Ovary (tissue), 7 donors: ENCODE measurements at regions not wholly inside any gene's neighbourhood (a gene's known extent, or its start where the extent isn't known, plus 50 kb on each side); places are given as distances from the start of the nearest gene placed in this dataset.

Experiments
- DNase-seq, 5 donors: peaks; one replicate each; pipeline ENCODE4 v3.0.0-alpha.2; 2019 to 2020
- H3K27ac ChIP-seq, 2 donors: fragments of 200-600 bp; one replicate each; pipeline versions ENCODE4 v1.5.1 to v1.8.0; 2019 to 2022
- H3K27me3 ChIP-seq: fragments of 200-600 bp; one replicate; pipeline ENCODE4 v1.8.0; 2022
- H3K36me3 ChIP-seq: fragments of 200-600 bp; sonication (generic); one replicate; pipeline ENCODE4 v1.5.1; 2019
- H3K4me1 ChIP-seq: one replicate; pipeline ENCODE4 v1.8.1; 2013; ENCODE audit warnings: mild to moderate bottlenecking, moderate library complexity; ENCODE audit not compliant: insufficient read depth
- H3K4me3 ChIP-seq: fragments of 200-600 bp; sonication (generic); one replicate; pipeline ENCODE4 v1.5.1; 2017
- H3K9me3 ChIP-seq, 2 donors: fragments of 200-600 bp in 1 of 2; sonication (generic) in 1 of 2; one replicate each; pipeline versions ENCODE4 v1.5.1 to v1.8.1; 2013 to 2019; ENCODE audit warnings: mild to moderate bottlenecking in 1 of 2, moderate library complexity in 1 of 2
- EP300 ChIP-seq: sonication (generic); formaldehyde crosslinking; IDR thresholded peaks from one replicate; pipeline ENCODE4 v1.6.1; 2017; ENCODE audit warnings: antibody characterized with exemption
- POLR2A ChIP-seq: fragments of 450-650 bp; IDR thresholded peaks from one replicate; pipeline ENCODE4 v1.6.1; 2017; ENCODE audit warnings: antibody characterized with exemption, mild to moderate bottlenecking, moderate library complexity
- WGBS, 3 donors: extraction: QIAGEN DNeasy Blood & Tissue Kit in 1 of 3; methylation state at CpG; one replicate each; pipeline versions ENCODE4 v1.1.5 to v1.1.7; 2013 to 2017; 5-methylcytosine and 5-hydroxymethylcytosine counted together
- intact Hi-C, 4 donors: fragments of 100-400 bp; cut with DNase I; formaldehyde crosslinking; loops; one replicate each; pipeline versions ENCODE4 v1.11.0 to v1.15.1; 2022 to 2023
- TF ChIP-seq, protein P1 (sequence below), 3 donors: fragments of 450-650 bp in 2 of 3; fragments of 200-600 bp in 1 of 3; IDR thresholded peaks; one replicate each; pipeline versions ENCODE4 v1.5.1 to v1.8.0; 2016 to 2022; ENCODE audit warnings: antibody characterized with exemption in 3 of 3, mild to moderate bottlenecking in 1 of 3
- donor health status: DM: no; HTN: no; CAD: no; lungs with moderate emphysema.
- donor health status: DM: no; HTN: no; CAD: no.
- donor health status: Bipolar disorder and iron deficiency.
- donor health status: DM: no; HTN: no; CAD: no.
- donor health status: DM: yes; HTN: yes; CAD: no.

DNA sequence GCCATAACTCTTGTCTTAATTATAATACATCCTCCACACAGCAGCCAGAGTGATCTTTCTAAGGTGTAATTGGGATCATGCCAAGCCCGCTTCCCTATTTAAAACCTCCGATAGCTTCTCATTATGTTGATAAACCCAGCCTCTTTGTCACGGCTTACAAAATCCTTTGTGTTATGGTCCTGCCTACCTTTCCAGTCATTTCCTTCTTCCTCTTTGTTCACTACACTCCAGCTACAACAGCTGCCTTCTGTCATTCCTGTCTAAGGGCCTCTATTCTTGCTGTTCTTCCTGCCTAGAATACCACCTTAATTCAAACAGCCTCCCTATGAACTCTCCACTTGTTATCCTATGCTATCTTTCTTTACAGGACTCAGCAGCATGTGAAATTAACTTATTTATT is 70.6 kb upstream of the CAPRIN1 start:
- WGBS, 3 donors, result 53 to 68% (median 62%) methylated on average over 3 of the region's 3 CpGs
- TF ChIP-seq, protein P1, sequence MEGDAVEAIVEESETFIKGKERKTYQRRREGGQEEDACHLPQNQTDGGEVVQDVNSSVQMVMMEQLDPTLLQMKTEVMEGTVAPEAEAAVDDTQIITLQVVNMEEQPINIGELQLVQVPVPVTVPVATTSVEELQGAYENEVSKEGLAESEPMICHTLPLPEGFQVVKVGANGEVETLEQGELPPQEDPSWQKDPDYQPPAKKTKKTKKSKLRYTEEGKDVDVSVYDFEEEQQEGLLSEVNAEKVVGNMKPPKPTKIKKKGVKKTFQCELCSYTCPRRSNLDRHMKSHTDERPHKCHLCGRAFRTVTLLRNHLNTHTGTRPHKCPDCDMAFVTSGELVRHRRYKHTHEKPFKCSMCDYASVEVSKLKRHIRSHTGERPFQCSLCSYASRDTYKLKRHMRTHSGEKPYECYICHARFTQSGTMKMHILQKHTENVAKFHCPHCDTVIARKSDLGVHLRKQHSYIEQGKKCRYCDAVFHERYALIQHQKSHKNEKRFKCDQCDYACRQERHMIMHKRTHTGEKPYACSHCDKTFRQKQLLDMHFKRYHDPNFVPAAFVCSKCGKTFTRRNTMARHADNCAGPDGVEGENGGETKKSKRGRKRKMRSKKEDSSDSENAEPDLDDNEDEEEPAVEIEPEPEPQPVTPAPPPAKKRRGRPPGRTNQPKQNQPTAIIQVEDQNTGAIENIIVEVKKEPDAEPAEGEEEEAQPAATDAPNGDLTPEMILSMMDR (IDR thresholded peaks at IDR 0.05), result no peak
- TF ChIP-seq POLR2A, result no peak
- TF ChIP-seq EP300, result no peak
- intact Hi-C loops, result loop anchor here in 1 of 4 donors (10.0 kb wide), 1 partner anchor 126 kb away; no protein-coding TSS in a partner anchor
- Histone ChIP-seq H3K4me3 (no peak overlapping the region), H3K4me1 (no peaks in the 10 kb centered on the region), H3K9me3 (no peaks in the 10 kb centered on the region), H3K27ac (no peak overlapping the region), H3K36me3 (no peaks in the 10 kb centered on the region), H3K27me3 (no peaks in the 10 kb centered on the region)
- no peak for DNase-seq

DNA sequence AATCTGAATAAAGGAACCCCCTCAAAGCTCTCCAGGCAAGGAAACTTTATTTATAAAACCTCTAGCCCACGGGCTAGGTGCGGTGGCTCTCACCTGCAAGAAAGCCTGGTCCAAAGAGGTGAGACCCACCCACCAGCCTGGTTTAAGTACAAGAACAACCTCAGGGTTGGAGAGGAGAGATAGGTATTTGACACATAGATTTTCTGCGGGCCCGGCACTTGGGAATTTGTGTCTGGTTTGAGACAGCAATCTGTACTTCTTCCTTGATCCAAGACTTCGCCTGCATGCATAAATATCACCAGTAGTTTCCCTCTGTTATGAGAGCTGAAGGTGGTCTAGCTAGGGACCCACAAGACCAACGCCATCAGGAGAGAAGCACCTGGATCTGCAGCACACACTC is 73.2 kb upstream of the CAPRIN1 start:
- no peaks in the 10 kb centered on the region for H3K4me1 ChIP-seq
- TF ChIP-seq EP300 (no peak), POLR2A (no peak)
- TF ChIP-seq, protein P1 (IDR thresholded peaks at IDR 0.05), result no peak
- no peak overlapping the region for H3K27ac ChIP-seq
- intact Hi-C loops, result no loop called here
- no peak for DNase-seq
- H3K9me3 ChIP-seq, result no peaks in the 10 kb centered on the region
- no peaks in the 10 kb centered on the region for H3K36me3 ChIP-seq
- no peak overlapping the region for H3K4me3 ChIP-seq
- 87 to 93% (median 91%) methylated on average over 6 of the region's 6 CpGs for WGBS, 3 donors
- H3K27me3 ChIP-seq, result no peaks in the 10 kb centered on the region

DNA sequence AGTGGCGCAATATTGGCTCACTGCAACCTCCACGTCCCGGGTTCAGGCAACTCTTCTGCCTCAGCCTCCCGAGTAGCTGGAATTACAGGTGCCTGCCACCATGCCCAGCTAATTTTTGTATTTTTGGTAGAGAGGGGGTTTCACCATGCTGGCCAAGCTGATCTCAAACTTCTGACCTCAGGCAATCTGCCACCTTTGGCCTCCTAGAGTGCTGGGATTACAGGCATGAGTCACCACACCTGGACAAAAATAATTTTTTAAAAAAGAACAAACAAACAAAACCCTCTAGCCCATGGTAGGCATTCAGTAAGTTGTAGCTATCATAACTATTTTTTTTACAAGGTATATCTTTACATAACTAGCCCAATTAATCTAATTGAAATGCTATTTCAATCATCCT is 73.9 kb upstream of the CAPRIN1 start:
- TF ChIP-seq, protein P1 (IDR thresholded peaks at IDR 0.05), result no peak
- TF ChIP-seq EP300 (no peak), POLR2A (no peak)
- Histone ChIP-seq H3K27ac (no peak overlapping the region), H3K4me3 (no peak overlapping the region), H3K9me3 (no peaks in the 10 kb centered on the region), H3K27me3 (no peaks in the 10 kb centered on the region), H3K4me1 (no peaks in the 10 kb centered on the region), H3K36me3 (no peaks in the 10 kb centered on the region)
- 86 to 96% (median 92%) methylated on average over 4 of the region's 4 CpGs for WGBS, 3 donors
- no peak for DNase-seq
- intact Hi-C loops, result no loop called here

DNA sequence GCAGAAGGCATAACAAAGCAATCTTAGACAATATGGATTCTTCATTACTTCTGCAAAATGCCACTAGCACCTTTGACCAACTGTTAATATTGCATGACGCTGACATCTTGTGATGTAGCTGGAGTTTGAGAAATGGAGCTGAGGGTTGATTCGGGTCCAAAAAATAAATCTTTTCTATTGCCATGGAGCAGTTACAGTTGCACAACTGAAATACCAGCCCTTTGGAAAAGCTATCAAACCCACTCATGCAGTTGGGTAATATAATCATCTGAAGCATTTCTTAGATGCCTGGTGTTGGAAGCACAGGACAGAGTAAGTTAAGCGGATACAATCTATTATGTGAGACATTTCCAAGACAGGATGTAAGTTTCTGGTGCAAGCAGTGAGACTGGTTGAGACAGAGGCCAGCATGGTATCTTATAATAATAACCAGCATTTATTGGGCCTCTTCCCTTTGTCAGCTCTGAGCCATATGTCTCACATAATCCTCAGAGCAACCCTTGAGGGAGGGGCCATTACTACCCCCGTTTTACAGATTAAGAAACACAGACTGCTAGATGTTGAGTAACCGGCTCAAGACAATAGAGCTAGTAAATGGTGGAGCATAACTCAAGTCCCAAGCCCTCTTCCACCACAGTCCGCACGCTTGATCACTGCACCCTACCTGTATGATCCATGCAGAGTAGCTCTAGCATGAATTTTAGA is 74.9 kb upstream of the CAPRIN1 start:
- no peak overlapping the region for H3K27ac ChIP-seq
- no peaks in the 10 kb centered on the region for H3K27me3 ChIP-seq
- DNase-seq, result no peak
- TF ChIP-seq, protein P1 (IDR thresholded peaks at IDR 0.05), result no peak
- TF ChIP-seq POLR2A, result no peak
- no peak for TF ChIP-seq EP300
- H3K4me3 ChIP-seq, result no peak overlapping the region
- H3K36me3 ChIP-seq, result no peaks in the 10 kb centered on the region
- no peaks in the 10 kb centered on the region for H3K4me1 ChIP-seq
- intact Hi-C loops, result no loop called here
- WGBS, 3 donors, result 85 to 87% (median 86%) methylated on average over 7 of the region's 7 CpGs
- H3K9me3 ChIP-seq, result no peaks in the 10 kb centered on the region
